ENCODE measurements at regions not wholly inside any gene's neighbourhood (a gene's known extent, or its start where the extent isn't known, plus 50 kb on each side); places are given as distances from the start of the nearest gene placed in this dataset.

DNA sequence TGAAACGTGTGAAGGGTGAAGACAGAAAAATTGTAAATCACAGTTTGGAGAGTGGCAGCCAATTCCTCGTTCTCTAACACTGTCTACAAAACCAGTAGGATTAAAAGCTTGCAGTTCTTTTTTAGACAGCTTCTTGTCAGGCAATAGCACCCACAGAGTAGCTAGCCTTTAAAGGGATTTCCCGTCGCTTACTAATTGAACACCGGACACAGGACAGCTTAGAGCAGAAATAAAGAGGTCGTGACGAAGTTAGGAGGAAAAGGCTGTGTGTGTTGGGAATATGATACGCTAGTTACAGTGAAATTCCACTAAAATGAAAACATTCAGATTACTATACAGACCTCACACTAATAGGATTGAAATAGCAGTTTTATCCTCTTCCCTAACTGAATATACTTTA is 149.1 kb upstream of the FLRT2 start (continued):
- TF ChIP-seq ZNF629 (tag by site-specific recombination; IDR thresholded peaks at IDR 0.05) (no peak), ZNF292 (tag by site-specific recombination; IDR thresholded peaks at IDR 0.05; ENCODE audit: borderline replicate concordance, low read depth) (no peak), ZNF768 (tag by site-specific recombination; IDR thresholded peaks at IDR 0.05) (no peak), ZSCAN23 (tag by site-specific recombination; IDR thresholded peaks at IDR 0.05) (no peak), ZNF521 (tag by site-specific recombination; IDR thresholded peaks at IDR 0.05) (no peak), ZNF555 (tag by site-specific recombination; conservative IDR thresholded peaks at IDR 0.05) (no peak)
- TF ChIP-seq, protein P1, sequence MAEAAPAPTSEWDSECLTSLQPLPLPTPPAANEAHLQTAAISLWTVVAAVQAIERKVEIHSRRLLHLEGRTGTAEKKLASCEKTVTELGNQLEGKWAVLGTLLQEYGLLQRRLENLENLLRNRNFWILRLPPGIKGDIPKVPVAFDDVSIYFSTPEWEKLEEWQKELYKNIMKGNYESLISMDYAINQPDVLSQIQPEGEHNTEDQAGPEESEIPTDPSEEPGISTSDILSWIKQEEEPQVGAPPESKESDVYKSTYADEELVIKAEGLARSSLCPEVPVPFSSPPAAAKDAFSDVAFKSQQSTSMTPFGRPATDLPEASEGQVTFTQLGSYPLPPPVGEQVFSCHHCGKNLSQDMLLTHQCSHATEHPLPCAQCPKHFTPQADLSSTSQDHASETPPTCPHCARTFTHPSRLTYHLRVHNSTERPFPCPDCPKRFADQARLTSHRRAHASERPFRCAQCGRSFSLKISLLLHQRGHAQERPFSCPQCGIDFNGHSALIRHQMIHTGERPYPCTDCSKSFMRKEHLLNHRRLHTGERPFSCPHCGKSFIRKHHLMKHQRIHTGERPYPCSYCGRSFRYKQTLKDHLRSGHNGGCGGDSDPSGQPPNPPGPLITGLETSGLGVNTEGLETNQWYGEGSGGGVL (tag by site-specific recombination; IDR thresholded peaks at IDR 0.05), result no peak
- TF ChIP-seq, protein P2, sequence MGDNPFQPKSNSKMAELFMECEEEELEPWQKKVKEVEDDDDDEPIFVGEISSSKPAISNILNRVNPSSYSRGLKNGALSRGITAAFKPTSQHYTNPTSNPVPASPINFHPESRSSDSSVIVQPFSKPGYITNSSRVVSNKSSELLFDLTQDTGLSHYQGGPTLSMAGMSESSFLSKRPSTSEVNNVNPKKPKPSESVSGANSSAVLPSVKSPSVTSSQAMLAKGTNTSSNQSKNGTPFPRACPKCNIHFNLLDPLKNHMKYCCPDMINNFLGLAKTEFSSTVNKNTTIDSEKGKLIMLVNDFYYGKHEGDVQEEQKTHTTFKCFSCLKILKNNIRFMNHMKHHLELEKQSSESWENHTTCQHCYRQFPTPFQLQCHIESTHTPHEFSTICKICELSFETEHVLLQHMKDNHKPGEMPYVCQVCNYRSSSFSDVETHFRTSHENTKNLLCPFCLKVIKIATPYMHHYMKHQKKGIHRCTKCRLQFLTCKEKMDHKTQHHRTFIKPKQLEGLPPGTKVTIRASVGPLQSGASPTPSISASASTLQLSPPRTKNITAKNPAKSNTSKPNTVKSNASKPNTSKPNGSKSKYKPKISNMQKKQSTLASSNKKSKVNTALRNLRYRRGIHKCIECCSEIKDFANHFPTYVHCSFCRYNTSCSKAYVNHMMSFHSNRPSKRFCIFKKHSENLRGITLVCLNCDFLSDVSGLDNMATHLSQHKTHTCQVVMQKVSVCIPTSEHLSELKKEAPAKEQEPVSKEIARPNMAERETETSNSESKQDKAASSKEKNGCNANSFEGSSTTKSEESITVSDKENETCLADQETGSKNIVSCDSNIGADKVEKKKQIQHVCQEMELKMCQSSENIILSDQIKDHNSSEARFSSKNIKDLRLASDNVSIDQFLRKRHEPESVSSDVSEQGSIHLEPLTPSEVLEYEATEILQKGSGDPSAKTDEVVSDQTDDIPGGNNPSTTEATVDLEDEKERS (tag by site-specific recombination; IDR thresholded peaks at IDR 0.05), result no peak
- TF ChIP-seq, protein P3, sequence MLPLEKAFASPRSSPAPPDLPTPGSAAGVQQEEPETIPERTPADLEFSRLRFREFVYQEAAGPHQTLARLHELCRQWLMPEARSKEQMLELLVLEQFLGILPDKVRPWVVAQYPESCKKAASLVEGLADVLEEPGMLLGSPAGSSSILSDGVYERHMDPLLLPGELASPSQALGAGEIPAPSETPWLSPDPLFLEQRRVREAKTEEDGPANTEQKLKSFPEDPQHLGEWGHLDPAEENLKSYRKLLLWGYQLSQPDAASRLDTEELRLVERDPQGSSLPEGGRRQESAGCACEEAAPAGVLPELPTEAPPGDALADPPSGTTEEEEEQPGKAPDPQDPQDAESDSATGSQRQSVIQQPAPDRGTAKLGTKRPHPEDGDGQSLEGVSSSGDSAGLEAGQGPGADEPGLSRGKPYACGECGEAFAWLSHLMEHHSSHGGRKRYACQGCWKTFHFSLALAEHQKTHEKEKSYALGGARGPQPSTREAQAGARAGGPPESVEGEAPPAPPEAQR (tag by site-specific recombination; IDR thresholded peaks at IDR 0.05), result no peak
- TF ChIP-seq, protein P4, sequence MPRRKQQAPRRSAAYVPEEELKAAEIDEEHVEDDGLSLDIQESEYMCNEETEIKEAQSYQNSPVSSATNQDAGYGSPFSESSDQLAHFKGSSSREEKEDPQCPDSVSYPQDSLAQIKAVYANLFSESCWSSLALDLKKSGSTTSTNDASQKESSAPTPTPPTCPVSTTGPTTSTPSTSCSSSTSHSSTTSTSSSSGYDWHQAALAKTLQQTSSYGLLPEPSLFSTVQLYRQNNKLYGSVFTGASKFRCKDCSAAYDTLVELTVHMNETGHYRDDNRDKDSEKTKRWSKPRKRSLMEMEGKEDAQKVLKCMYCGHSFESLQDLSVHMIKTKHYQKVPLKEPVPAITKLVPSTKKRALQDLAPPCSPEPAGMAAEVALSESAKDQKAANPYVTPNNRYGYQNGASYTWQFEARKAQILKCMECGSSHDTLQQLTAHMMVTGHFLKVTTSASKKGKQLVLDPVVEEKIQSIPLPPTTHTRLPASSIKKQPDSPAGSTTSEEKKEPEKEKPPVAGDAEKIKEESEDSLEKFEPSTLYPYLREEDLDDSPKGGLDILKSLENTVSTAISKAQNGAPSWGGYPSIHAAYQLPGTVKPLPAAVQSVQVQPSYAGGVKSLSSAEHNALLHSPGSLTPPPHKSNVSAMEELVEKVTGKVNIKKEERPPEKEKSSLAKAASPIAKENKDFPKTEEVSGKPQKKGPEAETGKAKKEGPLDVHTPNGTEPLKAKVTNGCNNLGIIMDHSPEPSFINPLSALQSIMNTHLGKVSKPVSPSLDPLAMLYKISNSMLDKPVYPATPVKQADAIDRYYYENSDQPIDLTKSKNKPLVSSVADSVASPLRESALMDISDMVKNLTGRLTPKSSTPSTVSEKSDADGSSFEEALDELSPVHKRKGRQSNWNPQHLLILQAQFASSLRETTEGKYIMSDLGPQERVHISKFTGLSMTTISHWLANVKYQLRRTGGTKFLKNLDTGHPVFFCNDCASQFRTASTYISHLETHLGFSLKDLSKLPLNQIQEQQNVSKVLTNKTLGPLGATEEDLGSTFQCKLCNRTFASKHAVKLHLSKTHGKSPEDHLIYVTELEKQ (tag by site-specific recombination; IDR thresholded peaks at IDR 0.05; ENCODE audit: borderline replicate concordance), result no peak

DNA sequence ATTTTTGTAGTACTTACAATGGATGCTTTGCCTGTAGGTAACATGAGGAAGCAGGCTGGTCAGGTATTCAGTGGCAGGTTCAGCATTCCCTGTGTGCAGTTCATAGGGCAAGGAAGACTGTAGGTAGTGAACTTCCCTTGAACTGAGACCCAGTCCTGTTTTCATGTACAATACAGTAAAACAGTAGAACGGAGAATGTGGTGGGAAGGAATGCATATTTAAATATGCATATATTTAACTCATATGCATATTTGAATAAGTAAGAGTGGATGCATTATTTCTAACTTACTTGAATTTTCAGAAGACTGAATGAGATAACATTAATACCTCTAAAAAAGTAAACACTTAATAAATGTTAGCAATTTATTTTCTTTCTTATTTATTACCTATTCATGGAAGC is 147.6 kb upstream of the FLRT2 start:
- POLR2A ChIA-PET, result no interaction called here
- Histone ChIP-seq H3K4me1 (ENCODE audit: control insufficient read depth, insufficient read depth, low read length) (no peaks in the 10 kb centered on the region), H3K27ac (ENCODE audit: extremely low read depth, low read depth, low read length) (no peak overlapping the region), H3K4me3 (ENCODE audit: low read depth, low read length) (no peak overlapping the region), H3K36me3 (ENCODE audit: control insufficient read depth in 2 of 2, insufficient read depth in 1 of 2, low read length in 2 of 2) (no peaks in the 10 kb centered on the region), H3K9me3 (ENCODE audit: control insufficient read depth, insufficient read depth, low read depth, low read length) (no peaks in the 10 kb centered on the region)
- CTCF ChIA-PET, result interaction anchor here (0.7 kb wide), 1 partner anchor 39 kb away, joined by 3 read pairs; no protein-coding TSS in a partner anchor
- no peak for TF ChIP-seq ZNF19 (tag by site-specific recombination; IDR thresholded peaks at IDR 0.05; ENCODE audit: low read depth)
- no peak for TF ChIP-seq ZNF776 (tag by site-specific recombination; IDR thresholded peaks at IDR 0.05; ENCODE audit: borderline replicate concordance)
- no peak for TF ChIP-seq ZNF248 (tag by site-specific recombination; IDR thresholded peaks at IDR 0.05)
- no peak for TF ChIP-seq ZNF624 (tag by site-specific recombination; IDR thresholded peaks at IDR 0.05)
- TF ChIP-seq ZNF677 (tag by site-specific recombination; IDR thresholded peaks at IDR 0.05), result no peak
- no peak for TF ChIP-seq ZNF114 (tag by site-specific recombination; IDR thresholded peaks at IDR 0.05)
- TF ChIP-seq, protein P5, sequence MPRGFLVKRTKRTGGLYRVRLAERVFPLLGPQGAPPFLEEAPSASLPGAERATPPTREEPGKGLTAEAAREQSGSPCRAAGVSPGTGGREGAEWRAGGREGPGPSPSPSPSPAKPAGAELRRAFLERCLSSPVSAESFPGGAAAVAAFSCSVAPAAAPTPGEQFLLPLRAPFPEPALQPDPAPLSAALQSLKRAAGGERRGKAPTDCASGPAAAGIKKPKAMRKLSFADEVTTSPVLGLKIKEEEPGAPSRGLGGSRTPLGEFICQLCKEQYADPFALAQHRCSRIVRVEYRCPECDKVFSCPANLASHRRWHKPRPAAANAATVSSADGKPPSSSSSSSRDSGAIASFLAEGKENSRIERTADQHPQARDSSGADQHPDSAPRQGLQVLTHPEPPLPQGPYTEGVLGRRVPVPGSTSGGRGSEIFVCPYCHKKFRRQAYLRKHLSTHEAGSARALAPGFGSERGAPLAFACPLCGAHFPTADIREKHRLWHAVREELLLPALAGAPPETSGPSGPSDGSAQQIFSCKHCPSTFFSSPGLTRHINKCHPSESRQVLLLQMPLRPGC (tag by site-specific recombination; IDR thresholded peaks at IDR 0.05), result no peak
- no peak for TF ChIP-seq HOXD13 (CRISPR knock-in tag; IDR thresholded peaks at IDR 0.05; ENCODE audit: borderline replicate concordance)
- TF ChIP-seq ZBTB1 (tag by site-specific recombination; IDR thresholded peaks at IDR 0.05), result no peak
- no peak for TF ChIP-seq ZNF558 (tag by site-specific recombination; IDR thresholded peaks at IDR 0.05)
- no peak for TF ChIP-seq SCRT1 (tag by site-specific recombination; IDR thresholded peaks at IDR 0.05; ENCODE audit: borderline replicate concordance)
- no peak for TF ChIP-seq ZNF501 (tag by site-specific recombination; IDR thresholded peaks at IDR 0.05)
- TF ChIP-seq ZNF341 (tag by site-specific recombination; IDR thresholded peaks at IDR 0.05; ENCODE audit: low read depth), result no peak
- no peak for TF ChIP-seq ZNF626 (tag by site-specific recombination; IDR thresholded peaks at IDR 0.05)
- TF ChIP-seq KLF8 (tag by site-specific recombination; IDR thresholded peaks at IDR 0.05), result no peak
- TF ChIP-seq, protein P6, sequence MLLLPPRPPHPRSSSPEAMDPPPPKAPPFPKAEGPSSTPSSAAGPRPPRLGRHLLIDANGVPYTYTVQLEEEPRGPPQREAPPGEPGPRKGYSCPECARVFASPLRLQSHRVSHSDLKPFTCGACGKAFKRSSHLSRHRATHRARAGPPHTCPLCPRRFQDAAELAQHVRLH (tag by site-specific recombination; IDR thresholded peaks at IDR 0.05), result no peak
- TF ChIP-seq ZNF837 (tag by site-specific recombination; IDR thresholded peaks at IDR 0.05), result no peak
